Epithelial cell of proximal tubule (primary cell): ENCODE measurements at regions not wholly inside any gene's neighbourhood (a gene's known extent, or its start where the extent isn't known, plus 50 kb on each side); places are given as distances from the start of the nearest gene placed in this dataset.

Experiments used
- DNase-seq: peaks from one replicate; pipeline ENCODE4 v3.0.0-alpha.2; 2011; ENCODE audit warnings: low read depth
- H3K4me3 ChIP-seq: 2 replicates; pipeline ENCODE4 v1.5.1; 2011; ENCODE audit warnings: low read depth, mild to moderate bottlenecking, low read length
- CTCF ChIP-seq: conservative IDR thresholded peaks from 2 replicates; pipeline ENCODE4 v1.5.1; 2012; ENCODE audit warnings: low read depth, mild to moderate bottlenecking, low read length

- no peak overlapping the region for H3K4me3 ChIP-seq
- no peak for DNase-seq
- no peak for TF ChIP-seq CTCF
These were observed 68.0 kb upstream of the MAGED1 start for GRCh38 chrX:51825436-51825835.

GRCh38 chrX:51834076-51834475 is 59.3 kb upstream of the MAGED1 start:
- no peak overlapping the region for H3K4me3 ChIP-seq
- no peak for DNase-seq
- TF ChIP-seq CTCF = no peak

- TF ChIP-seq CTCF = no peak
- DNase-seq = no peak
- H3K4me3 ChIP-seq = no peak overlapping the region
These were observed 56.6 kb upstream of the MAGED1 start for GRCh38 chrX:51836823-51837222.

GRCh38 chrX:51837451-51837850 is 56.0 kb upstream of the MAGED1 start:
- H3K4me3 ChIP-seq = no peak overlapping the region
- no peak for DNase-seq
- no peak for TF ChIP-seq CTCF

- no peak overlapping the region for H3K4me3 ChIP-seq
- DNase-seq = peak; percentile 9
- no peak for TF ChIP-seq CTCF
These were observed 55.5 kb upstream of the MAGED1 start for GRCh38 chrX:51837921-51838320.
